HG02885 (cell line): ENCODE measurements at regions not wholly inside any gene's neighbourhood (a gene's known extent, or its start where the extent isn't known, plus 50 kb on each side); places are given as distances from the start of the nearest gene placed in this dataset.
"Not testable (repeated sequence)": the region's sequence is repeated elsewhere in the genome, so short reads cannot be mapped to it uniquely, and the experiment has no call there.

Experiments
- ATAC-seq: cut with Tn5 transposase; IDR thresholded peaks from one replicate; pipeline ENCODE4 v1.9.1; 2021; ENCODE audit warnings: mild to moderate bottlenecking; ENCODE audit not compliant: unreplicated experiment, poor library complexity

DNA sequence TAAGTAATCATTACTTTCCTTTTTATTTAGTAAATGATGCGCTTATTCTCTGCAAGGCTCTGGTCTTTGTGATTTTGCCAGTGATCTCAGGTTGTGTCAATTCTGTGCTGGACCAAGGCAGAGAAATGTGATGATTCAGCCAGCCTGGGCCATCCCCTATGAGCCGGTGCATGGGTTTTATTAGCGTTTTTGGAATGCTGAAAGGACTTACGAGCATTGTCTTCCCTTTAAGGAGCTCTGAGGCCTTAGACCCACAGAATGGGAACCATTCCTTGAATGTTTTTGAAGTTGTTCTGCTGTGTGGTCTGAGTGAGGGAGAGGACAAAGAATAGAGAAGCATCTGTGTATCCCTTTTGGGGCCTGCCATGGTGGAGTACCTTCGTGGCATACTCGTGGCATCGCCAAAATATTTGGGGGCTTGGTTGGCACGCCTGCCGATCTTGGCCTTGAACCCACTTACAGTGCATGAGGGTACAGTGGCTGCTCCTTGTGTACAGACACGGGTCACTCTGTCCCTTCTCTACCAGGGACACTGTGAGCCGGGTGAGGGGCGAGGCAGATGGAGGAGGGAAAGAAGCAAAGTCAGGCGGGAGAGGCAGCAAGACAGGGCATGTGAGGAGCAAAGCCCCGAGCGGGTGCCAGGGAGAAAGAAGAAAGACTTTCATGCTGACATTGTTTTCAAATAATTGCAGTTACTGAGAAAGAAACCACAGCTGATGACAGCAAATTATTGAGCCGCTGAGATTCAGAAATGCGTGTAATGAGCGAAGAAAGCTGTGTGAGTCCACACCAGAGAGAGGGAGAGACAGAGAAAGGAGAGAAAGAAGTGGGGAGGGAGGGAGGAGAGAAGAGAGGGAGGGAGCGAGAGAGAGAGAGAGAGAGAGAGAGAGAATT lies 269.4 kb upstream of the RGMA start:
- no peak for ATAC-seq

DNA sequence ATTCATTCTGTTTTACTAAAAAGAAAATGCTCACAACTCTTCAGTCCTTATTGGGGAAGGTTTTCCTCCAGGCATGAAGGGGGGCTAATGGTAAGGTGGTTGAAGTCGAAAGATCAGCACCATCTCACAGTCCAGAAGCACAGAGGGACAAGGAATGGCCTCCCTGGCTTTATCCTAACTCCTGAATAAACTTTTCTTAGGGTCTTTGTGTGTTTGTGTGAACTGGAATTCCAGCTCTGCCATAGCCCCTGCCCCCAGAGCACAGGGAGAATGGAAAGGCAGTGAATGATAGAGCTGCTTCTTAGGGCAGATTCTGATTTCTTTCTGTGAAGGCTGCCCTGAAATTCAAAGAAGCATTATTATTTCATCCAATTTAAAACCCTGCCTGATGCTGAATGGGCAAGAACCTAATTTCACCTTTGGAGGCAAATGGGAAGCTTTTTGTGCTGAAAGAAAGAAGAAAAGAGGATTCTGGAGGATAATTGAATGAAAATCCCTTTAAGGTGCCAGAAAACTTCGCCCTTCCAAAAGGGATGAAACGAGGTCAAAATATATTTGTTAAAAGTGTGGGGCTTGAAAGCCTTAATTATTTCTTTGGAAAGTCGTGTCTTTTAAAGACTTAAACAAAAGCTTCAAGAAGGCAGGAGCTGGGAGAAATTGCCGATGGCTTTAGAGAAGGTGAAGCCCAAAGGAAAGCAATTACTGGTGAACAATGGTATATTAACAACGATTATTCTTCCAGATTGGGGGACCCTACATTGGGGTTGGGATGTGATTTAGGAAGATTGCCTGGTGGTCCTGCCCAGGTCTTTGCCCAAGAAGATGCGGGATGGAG lies 259.9 kb upstream of the RGMA start:
- ATAC-seq: no peak

DNA sequence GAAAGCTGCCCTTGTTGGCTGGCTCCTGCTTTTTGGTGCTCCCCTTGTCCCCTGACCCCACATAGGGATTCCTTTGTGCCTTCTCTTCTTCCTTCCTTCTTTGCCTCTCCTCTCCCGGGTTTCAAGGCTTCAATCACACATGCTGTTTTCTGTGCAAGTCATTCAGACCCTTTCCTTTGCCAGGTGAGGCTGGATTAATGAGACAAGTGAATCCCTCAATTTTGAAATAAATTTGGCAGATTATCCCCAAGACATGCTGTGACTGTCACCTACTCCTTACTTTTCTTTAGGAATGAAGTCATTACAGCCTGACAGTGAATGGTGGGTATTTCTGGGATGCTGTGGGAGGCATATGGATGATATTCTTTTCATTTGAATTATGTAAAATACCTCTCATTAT lies 259.0 kb upstream of the RGMA start:
- no peak for ATAC-seq

DNA sequence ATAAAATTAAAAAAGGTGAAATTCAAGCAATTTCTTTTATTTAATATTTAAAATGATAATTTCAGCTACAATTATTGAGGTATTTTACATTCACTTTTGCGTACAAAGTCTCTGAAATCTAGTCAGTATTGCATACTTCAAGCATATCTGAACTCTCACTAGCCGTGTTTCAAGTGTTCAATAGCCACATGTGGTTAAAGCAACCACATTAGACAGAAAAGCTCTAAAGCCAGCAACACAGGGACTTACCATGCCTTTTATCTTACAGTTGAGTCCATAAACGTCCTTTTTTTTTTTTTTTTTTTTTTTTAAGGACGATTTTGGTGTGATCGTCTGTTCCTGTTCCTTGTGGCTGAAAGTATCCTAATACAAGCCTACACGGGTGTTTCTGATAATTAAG lies 257.0 kb upstream of the RGMA start:
- ATAC-seq: no peak

DNA sequence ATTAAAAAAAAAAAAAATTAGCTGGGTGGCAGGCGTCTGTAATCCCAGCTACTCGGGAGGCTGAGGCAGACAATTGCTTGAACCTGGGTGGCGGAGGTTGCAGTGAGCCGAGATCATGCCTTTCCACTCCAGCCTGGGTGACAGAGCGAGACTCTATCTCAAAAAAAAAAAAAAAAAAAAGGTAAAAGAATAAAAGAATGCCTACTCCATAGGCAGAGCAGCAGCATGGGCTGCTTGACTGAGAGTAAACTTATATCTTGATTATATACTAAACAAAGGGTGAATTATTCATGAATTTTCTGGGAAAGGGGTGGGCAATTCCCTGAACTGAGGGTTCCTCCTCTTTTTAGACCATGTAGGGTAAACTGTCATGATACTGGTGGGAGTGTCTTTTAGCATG lies 254.4 kb upstream of the RGMA start:
- ATAC-seq: not testable (repeated sequence)

DNA sequence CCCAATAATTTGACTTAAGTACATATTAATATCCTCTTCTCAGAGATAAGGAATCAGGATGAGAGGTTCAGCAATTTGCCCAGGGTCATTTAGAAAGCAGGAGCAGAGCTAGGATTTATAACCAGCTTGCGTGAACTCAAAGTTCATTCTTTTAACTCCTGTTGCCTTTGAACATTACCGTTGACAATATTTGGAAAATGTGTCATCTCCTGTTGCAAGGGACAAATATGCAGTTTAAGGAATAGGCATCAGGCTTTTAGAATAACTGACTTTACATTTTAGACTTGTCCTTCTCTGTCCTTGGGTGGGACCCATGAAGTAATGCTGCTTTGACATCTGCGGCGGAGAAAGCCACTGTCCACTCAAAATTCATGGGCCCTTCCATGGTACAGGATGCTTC lies 252.2 kb upstream of the RGMA start:
- no peak for ATAC-seq

DNA sequence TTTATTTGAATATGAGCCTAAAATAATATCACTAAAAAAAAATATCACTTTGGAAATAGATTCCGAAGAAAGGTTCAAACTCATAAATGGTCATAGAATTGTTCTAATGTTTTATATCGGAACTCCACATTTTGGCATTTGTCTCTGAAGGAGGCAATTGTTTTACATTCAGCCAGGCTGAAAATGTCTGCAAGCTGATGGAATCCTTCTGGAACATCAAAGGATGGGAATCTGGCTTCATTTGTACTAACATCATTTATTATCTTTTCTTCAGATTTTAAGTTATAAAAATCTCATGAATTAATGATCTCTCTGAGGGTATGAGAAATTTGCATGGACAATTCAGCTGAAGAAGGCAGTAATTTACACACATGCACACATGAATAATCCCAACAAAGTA lies 251.4 kb upstream of the RGMA start:
- ATAC-seq: no peak

DNA sequence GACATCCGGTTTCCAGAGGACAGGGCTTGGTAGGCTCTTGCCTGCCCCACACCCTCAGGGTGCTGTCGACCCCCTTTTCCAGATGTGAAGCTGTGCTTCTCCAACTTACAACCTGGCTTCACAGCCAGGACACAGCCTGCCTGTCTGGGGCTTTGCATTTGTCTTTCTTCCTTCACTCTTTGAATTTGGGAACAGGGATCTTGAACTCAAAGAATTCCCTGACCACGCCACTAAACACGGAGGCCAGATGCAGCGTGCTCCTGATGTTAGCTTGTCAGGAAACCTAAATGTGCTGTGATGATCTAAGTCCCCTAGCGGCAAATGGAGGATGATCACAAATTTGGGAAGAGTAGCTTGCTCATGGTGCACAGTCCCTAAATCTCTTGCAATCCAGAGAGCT lies 244.8 kb upstream of the RGMA start:
- no peak for ATAC-seq

DNA sequence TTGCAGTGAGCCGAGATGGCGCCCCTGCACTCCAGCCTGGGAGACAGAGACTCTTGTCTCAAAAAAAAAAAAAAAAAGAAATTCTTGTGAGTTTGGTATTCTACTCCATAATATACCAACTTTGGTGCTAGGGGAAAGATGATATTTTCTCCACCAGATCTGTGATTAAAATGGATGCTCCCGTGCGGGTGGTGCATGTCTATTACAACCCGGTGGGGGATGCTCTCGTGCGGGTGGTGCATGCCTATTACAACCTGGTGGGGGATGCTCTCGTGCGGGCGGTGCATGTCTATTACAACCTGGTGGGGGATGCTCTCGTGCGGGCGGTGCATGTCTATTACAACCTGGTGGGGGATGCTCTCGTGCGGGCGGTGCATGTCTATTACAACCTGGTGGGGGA lies 244.1 kb upstream of the RGMA start:
- not testable (repeated sequence) for ATAC-seq

DNA sequence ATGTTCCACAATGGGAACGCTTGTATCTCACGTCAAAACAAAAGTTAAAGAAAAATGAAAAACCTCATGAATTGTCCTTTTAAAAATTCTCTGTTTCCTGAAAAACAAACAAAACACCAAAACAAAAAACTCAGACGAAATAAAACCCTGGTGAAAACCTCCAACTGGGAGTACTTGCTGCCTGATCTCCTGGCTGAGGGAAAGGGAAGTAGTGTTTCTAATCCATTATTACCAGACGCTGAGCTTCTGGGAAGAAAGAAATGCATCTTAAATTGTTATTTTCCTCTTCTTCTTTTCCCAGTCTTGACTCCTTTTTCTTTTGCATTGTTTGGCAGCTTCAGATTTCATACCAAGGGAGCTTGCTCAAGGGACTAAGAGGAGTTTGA lies 243.2 kb upstream of the RGMA start:
- no peak for ATAC-seq

DNA sequence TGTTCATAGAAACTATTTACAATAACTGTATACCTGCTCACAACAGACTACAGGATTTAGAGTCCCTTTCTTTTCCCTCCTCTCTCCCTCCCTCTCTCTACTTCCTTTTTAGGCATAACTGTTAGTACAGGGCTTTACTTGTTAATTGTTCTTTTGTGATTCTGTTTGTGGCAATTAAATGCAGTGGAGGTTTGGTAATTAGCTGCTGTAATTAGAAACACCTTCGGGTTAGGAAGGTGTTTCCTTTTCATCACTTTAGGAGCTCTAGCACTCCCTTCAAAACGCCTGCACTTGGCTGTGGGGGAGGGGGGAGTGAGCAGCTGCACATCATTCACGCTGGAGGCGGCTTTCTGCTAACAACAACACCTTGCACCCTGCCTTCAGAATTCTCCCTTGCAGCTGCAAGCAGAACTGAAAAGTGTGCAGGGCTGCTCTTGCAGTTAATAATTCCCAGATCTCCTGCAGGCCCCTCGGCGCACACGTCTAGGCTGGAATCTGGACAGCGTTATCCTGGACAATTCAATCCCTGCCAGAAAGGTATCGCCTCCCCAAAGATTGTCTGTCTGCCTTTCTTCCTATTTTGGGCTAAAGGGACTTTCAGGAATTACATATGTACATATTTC lies 242.6 kb upstream of the RGMA start:
- ATAC-seq: no peak

DNA sequence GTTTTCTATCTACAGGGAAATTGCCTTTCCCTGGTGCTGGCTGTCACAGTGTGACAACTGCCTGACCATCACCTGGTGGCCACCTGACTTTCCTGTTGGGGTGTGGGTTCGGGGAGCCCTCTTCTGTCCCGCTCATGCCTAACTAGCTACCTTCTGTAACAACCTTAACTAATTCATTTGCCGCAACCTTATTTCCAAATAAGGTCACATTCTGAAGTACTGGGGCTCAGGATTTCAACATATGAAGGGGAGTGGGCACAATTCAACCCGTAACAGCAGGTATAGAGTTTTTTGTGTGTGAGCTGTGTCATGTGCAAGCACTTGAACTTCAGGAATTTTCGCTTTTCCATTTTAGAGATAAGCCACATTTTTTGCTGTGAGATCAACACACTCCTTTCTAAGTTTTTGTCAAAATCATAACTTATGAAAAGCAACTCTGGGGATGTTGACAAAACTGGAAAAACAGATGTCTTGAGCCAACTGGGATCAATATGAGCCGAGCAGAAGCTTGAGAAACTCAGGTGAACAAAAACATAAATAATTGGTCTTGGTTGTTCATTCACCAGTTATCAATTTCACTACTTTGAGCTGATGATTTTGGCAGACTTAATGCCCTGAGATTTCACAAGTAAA lies 242.0 kb upstream of the RGMA start:
- ATAC-seq: no peak

DNA sequence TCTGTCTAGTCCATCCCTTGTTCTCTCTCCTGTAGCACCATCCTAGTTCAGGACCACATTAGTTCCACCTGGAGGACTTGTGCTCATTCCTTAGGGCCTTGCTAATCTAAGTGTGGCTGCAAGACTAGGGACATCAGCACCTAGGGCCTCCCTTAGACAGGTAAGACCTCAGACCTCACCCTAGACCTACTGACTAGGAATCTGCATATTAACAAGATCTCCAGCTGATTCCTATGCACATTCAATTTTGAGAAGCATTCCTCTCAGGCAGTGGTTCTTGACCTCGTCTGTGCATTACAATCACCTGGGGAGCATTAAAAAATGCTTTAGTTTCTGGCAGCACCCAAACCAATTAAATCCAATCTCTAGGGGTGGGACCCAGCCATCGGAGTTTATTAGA lies 238.4 kb upstream of the RGMA start:
- ATAC-seq: no peak

DNA sequence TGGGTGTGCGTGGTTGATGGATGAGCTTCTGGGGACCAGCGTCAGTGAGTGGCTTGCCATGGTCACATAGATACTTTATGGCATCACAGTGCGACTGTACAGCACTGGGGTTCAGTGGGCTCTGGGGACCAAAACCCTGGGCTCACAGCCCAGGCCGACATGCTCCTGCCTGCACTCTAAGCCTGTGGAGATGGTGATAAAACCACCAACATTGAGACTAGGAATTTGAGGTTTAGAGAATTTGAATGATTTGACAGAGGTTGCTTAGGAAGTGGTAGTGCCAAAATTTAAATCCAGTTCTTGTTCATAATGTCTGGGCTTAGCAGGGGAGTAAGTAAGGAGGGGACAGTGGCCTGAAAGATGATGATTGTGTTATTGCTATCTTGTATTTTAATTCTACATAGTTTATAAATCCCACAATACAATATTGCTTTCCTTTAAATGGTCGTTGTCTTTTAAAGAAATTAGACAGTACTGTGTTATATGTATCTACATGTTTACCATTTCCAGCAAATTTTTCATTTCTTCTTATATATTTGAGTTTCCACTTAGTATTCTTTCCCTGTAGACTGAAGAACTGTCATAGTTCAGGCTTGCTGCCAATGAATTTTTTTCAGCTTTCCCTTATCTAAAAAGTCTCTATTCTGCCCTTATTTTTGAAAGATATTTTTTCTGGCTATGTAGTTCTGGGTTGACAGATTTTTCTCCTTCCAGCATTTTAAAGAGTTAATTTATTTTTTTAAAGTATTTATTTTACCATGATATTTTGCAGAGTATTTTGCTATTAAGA lies 235.4 kb upstream of the RGMA start:
- no peak for ATAC-seq

DNA sequence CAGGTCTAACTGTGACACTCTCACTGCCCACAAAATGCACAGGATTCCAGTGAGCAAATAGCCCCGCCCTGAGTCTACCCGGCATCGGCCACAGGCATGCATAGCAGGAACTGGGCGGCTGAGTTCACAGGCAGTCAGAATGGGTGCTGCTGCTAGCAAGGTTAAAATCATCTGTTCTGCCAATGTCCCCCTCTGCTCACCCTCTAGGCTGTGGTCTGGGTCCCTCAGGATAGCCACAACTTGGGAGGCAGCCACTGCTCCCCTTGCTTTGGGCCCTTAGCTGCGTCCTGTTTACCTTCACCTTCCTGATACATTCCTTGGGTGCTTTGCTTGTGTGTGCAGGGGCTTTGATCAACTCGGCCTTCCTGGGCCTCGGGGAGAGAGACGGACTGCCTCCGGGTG lies 232.9 kb upstream of the RGMA start:
- no peak for ATAC-seq

DNA sequence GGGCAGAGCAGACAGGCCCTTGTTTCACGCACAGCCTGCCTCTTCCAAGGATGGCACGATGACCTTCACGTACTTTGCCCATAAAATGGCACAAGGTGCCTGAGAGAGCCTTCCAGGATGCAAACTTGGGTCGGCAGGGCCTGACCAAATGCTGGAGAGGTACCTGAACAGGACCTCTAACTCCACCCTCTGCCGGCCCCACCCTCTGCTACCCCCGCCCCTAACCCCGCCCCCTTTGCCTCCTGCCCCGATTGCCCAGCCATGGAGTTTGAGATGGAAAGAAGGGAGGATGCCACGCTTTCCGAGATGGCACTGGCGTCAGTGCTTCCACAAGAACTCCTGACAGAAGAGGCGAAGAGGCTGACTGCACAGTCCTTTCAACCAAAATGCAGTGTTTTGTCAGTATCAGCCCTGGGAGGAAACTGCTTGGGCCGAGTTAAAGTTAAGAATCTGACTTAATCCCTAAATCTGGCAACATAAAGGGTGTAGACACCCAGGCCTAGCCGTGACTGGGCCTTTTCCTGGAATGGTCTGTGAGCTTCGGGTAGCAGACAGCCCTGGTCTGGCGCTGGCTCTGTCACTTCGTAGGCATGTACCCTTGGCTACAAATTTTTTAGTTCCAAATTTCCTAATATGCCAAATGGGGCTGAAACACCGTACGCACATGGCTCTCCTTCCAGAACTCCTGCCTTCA lies 230.3 kb upstream of the RGMA start:
- ATAC-seq: no peak

DNA sequence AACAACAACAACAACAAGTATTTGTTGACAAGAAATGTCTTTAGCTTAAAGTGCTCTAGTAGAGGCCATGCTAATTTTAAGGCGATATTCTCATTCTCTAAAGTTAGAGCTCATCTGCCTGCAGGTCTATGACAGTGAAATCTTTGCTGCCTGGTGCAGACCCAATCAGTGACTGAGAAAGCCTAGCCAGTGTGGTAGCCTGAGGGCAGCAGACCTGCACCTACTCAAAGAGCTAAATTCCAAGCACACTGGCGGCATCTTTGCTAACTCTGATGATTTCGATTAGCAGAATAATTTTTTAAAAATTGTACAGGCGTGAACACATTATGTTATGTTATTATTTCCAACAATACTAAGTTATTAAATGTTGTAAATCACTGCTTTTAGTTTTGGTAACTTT lies 228.8 kb upstream of the RGMA start:
- no peak for ATAC-seq

DNA sequence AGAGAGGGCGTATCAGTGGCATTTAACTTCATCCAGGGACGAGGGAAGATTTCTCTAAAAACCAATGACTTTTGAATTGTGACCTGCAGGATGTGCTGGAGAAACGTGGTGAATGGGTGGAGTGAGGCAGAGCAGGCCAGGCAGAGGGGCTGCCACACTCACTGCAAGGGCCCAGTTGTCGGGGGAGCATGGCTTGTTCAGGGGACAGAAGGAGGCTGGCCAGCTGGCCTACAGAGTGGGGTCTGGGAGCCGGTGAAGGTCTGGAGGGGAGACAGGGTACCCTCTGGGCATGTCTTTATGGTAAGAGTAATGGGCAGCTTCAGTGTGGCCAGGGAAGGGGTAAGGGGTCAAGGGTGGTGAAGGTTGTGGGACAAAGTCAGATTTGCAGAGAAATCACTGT lies 225.2 kb upstream of the RGMA start:
- ATAC-seq: no peak

DNA sequence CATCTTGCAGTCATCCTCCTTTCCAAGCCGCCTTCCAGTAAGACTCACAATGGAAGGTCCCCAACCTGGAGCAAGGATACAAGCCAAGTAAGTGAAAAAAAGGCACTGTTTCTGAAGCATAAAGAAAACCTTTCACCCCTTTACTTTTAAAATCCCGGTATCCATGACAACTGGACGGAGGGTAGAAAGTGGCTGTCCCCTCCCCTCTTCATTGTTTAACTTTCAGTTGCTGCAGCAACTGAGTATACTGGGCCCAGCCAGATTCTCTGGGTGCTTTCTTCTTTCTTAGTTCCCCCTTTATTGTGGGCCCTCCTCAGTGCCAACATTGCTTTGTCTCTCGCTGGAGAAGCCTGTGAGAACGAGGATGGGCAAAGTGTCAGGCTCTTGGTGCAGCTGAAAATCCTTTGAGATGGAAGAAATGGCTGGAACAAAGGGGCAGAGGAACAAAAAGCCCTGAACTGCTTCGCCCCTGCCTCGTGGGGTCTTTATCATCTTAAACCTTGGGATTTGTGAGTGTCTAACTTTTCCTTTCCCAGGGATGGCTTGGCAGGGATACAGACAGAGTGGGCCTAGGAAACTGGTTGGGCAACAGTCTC lies 224.0 kb upstream of the RGMA start:
- ATAC-seq: no peak
